Activated naive CD4-positive, alpha-beta T cell (primary cell): ENCODE measurements at regions not wholly inside any gene's neighbourhood (a gene's known extent, or its start where the extent isn't known, plus 50 kb on each side); places are given as distances from the start of the nearest gene placed in this dataset.
"Not testable (repeated sequence)": the region's sequence is repeated elsewhere in the genome, so short reads cannot be mapped to it uniquely, and the experiment has no call there.

Source experiments
- DNase-seq, 4 experiments: peaks; one replicate each; lab custom pipeline; 2025; lab: John Stamatoyannopoulos, UW

DNA sequence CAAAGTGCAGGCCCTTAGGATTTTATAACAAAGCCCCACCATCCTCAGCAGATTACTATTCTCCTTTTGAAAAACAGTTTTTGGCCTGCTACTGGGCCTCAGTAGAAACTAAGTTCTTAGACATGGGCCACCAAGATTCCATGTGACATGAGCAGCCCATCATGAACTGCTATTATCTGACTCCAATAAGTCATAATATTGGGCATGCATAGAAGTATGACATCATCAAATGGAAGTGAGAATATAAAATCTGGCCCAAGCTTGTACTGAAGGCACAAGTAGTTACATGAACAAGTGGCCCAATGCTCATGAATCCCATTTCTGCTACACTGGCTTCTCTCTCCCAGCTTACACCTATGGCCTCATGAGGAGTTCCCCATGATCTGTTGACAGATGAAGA, 404.8 kb downstream of the EPHA5 start:
- no peak for DNase-seq

DNA sequence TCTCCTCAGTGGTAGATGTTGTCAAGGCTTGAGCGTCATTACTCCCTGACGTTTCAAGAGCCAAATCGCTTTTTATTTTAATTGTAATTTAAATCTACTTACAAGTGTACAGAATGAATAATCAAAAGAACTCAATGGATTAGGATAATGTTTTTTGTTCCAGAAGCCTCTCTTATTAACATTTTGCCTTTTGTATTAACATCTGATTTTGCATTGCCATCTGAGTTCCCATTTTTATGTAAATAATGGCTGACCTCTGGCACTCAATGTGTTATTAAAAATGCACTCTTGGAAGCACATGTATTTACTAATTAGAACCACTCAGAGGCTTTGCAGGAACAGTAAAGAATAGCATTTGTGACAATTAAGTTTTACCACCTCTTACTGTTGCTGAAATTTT, 411.0 kb downstream of the EPHA5 start:
- no peak for DNase-seq

DNA sequence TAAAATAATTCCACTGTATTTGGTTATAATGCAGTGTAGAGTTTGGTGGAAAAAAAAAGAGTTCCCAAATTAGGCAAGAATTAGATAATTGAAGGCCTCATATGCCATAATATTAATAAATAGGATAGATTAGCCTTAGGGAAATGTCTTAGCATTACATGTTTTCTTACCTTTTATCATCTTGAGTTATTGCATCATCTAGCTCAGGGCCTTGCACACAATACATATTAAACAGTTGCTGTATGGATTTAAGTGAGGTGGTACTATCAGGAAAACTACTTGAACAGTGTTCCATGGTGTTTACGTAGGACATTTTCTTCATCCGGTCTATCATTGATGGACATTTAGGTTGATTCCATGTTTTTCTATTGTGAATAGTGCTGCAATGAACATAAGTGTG, 419.4 kb downstream of the EPHA5 start:
- DNase-seq: no peak

DNA sequence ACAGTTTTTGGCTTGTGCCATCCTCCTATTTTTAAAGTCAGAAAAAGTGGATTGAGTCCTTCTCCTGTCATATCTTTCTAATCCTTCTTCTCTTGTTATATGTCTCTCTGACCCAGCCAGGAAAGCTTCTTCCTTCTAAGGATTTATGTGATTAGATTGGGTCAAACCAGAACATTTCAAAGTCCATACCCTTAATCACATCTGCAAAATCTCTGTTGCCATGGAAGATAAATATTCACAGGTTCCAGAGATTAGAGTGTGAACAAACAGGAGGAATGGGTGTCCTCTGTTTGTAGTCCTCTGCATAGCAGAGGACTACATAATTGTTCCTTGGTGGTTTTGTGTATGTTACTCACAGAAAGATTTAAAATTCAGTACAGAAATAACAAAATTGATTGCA, 421.2 kb downstream of the EPHA5 start:
- no peak for DNase-seq

DNA sequence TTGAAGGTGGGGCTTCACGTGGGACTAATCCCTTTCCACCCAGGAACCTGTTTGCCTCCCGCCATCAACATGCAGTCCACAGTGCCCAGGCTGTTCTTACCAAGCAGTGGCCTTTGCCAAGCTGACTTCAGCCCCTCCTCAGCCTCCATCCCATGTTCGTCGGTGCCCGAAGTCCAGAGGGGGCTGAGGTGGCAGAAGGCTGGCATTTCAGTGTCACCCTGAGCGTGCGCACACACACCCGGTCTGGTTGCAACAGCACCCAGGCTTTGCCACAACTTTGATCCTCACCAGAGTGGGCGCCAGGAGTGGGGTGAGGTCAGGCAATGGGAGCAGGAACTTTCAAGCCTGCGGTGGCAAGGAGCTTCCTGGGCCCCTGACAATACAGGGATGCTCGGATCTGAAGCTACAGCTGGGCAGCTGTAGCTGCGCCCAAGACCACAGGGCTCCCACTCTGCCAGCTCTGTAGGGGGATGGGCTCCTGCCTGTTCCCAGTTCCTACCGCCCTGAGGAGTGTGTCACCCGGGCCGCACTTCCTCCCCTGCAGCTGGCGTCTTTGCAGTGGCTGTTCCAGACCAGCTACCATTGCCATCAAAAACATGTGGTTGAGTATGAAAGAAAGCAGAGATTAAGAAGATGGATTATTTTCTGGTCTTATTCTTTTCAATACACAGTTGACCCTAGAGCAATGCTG, 428.0 kb downstream of the EPHA5 start:
- DNase-seq: no peak

DNA sequence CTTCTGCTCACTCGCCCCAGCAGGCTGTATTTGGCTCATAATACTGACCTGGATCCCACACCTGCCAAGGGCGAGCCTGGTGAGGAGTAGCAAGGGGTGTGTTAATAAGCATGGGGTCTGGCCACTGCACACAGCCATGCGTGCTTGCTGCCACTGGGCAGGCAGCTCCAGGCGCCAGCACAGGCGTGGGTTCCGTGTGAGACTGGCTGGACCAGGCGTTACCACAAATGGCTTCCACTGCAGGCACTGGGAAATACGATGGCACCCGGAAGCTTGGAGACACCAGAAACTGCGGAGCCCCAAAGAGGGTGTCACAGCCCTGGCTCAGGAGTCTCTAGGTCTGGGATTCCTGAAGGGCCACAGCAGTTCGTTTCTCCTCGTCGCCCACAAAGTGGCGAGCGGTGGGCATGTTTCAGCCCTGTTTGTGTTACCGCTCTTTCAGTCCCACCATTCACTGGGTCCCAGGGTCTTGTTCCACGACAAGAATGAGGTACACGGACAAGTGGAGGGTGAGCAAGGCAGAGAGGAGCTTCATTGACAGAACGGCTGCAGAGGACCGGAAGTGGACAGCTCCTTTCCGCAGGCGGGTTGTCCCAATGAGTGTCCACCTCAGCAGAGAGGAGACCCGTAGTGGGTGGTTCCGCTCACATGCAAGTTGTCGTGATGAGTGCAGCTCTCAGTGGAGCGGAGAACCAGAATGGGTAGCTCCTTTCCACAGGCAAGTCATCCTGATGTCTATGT, 428.9 kb downstream of the EPHA5 start:
- DNase-seq: no peak

DNA sequence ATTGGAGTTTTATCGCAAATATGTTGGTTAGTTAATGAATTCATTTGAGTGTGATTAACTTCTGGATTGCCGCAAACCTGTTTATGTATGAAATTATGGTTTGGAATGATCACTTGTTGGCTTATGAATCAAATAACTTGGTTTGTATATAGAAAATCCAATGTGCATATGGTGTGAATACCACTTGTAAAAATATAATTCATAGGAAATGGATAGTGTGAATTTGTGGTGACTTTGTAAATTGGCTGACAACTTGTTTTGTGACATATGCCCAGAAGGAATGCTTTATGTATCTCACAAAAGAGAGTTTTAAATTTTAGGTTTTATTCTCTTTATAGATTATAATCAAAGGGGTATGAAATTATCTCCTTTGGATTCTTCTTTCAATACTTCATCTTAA, 436.2 kb downstream of the EPHA5 start:
- no peak for DNase-seq

DNA sequence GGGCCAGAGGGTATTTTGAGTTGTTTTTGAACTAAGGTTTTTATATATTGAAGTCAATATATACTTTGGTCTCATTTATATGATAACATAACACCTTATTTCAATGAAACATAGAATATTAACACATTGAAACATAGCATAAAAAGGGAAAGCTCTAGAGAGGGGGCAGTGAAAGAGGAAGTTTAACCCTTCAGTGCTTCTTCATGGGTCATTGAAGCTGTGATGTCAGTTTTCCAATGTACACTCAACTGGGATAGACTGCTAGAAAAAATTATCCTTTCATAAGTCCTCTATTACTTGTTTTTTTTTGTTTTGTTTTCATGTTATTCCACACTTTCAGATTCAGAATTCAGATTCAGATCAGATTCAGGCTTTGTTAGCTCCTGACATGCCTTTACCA, 442.7 kb downstream of the EPHA5 start:
- no peak for DNase-seq

DNA sequence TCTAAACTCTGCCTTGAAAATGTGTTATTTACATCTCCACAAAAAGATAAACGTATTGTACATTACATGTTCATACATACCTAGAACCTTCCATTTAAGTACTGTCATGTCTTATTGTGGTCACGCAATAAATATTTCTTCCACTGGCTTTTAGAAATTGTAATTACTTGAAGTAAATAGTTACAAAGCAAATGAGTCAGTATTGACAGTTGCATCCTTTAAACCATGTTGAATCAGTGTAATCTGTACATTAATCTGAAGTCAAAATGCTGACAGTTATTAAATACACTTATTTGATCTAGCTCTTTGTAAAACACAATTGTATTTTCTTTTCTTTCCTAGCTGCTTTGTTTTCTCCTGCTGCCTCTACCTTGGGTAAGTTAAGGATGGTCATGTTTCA, 446.7 kb downstream of the EPHA5 start:
- DNase-seq: no peak

DNA sequence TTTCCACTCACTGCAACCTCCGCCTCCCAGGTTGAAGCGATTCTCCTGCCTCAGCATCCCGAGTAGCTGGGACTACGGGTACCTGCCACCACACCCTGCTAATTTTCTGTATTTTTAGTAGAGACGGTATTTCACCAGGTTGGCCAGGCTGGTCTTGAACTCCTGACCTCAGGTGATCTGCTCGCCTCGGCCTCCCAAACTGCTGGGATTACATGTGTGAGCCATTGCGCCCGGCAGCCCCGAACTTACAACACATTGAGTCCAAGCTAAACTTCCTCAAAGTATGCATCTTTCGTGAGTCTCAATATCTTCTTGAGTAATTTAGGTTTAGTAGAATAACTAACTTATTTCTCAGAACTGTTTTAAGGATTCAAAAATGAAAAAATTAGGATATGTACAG, 447.2 kb downstream of the EPHA5 start:
- DNase-seq: not testable (repeated sequence)

DNA sequence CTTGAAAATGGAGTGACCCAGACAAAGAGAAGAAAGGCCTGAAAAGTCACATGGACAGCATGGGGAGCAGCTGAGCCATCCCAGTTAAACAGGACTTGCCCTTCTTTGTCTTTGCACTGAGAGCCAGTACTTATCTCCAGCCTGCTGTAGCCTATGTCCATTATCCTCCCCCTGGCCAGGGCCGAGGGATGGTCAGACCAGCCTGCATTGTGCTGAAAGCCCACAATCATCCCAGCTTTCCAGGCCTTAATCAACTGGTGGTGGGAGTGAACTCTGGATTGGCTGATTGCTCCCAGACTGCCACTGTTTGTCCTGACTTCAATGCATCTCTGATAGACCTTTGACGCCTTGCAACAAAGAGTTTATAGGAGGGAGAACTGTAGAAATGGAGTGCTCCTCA, 453.1 kb downstream of the EPHA5 start:
- DNase-seq: no peak

DNA sequence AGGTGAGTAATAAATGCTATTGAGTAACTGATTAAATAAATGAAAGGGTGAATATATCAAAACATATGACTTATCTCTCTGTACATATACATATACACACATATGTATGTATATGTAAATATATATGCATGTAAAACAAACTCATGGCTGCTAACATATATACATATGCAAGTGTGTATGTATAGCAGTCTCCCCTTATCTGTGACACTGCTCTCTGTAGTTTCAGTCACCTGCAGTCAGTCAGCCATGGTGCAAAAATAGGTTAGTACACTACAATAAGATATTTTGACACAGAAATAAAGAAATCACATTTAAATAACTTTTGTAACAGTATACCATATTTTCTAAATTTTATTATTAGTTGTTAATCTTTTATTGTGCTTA, 467.4 kb downstream of the EPHA5 start:
- DNase-seq: no peak

DNA sequence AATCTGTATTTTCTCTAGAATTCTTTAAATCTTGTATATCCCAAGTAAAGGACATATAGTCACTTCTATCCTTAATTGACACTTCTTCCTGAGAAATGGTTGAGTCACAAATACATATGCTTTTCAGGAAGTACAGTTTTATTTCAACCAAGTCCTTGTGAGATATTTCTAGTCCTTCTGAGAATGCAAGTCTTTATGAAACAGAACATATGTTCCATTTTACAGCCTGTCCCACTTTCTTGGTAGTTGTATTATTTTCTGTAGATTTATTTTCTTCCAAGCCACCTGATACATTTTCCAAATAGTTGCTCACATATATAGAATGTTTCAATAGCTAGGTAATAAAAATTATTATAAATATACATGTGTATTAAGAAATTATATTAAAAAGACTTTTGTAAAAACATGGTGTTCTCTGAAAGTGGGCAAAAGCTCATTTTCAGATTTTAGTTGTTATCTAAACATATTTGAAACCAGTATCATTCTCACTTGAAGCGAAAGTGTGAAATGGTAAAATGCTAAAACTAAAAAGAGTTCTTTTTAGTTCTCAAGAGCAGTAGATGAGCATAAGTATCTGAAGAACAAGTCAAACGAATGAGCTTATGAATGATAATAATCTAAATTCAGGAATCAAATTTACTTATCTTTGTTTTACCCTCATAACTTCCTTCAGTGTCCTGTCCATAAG, 468.0 kb downstream of the EPHA5 start:
- DNase-seq: no peak

DNA sequence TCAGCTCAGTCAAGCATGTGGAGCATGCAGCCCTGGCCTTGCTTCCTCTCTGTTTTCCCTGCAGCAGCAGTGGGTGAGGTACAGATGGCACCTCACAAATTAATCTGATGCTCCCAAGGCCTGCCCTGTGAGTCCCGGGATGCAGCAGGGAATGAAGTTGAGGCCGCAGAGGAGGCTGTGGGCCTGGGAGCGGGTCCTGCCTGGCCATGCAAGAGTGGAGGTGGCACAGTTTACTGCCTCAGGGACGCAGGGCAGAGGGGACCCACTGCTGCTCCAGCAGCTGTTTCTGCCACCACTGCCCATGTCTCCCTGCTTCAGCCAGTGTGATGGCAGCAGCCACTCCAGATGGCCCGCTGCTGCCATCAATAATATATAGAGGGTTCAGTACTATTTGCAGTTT, 474.6 kb downstream of the EPHA5 start:
- no peak for DNase-seq

DNA sequence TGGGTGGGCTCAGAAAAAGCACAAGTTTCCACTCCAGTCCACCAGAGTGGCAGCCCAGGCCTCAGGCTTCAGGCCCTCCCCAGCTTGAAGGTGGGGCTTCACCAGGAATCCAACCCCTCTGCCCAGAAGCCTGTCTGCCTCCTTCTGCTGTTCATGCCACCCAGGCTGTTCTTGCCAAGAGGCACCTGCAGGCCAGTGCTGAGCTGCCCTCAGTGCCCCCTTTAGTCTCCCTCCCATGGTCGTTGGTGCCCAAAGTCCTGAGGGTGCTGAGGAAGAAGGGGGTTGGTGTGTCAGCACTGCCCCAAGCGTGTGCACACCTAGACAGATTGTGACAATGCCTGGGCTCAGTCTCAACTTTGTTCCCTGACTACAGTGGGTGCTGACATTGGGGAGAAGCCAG, 475.3 kb downstream of the EPHA5 start:
- no peak for DNase-seq

DNA sequence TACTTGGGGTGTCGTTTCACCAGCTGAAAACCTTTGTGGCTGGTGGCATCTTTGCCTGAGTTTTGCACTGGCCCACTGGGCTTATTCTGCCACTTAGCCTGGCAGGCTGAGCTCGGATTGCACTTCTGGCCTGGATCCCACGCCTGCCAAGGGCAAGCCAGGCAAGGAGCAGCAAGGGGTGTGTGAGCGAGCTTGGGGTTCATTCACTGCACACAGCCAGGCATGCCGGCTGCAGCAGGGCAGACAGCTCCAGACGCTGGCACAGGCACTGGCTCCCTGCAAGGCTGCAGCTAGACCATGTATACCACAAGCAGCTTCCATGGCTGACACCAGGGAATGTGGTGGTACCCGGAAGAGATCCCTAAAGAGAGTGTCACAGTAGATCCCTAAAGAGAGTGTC, 476.3 kb downstream of the EPHA5 start:
- DNase-seq: no peak

DNA sequence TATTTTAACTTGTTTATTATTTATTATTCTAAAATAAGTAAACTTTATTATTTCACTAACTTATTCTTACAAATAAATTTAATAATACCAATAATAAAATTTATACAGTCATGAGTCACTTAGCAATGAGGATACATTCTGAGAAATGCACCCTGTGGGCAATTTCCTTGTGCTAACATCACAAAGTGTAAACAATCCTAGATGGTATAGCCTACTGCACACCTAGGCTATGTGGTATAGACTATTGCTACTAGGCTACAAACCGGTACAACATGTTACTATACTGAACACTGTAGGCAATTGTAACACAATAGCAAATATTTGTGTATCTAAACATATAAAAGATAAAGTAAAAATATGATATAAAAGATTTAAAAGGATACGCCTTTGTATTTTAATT, 479.5 kb downstream of the EPHA5 start:
- DNase-seq: no peak

DNA sequence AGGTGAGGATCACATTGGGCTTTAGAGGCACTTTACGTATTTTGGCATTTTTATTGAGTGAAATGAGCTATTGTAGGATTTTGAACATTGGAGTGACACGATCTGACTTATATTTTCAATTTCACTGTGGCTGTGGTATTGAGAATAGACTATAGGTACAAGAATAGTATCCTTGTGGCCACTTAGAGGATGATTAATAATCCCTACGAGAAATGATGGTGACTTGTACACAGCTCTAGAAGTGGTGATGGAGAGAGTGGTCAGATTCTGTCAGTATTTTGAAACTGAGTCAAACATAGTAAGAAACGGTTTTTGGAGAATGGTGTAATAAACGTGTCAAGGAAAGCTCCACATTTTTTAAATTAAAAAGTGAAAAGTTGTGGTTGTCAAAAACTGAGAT, 494.7 kb downstream of the EPHA5 start:
- no peak for DNase-seq

DNA sequence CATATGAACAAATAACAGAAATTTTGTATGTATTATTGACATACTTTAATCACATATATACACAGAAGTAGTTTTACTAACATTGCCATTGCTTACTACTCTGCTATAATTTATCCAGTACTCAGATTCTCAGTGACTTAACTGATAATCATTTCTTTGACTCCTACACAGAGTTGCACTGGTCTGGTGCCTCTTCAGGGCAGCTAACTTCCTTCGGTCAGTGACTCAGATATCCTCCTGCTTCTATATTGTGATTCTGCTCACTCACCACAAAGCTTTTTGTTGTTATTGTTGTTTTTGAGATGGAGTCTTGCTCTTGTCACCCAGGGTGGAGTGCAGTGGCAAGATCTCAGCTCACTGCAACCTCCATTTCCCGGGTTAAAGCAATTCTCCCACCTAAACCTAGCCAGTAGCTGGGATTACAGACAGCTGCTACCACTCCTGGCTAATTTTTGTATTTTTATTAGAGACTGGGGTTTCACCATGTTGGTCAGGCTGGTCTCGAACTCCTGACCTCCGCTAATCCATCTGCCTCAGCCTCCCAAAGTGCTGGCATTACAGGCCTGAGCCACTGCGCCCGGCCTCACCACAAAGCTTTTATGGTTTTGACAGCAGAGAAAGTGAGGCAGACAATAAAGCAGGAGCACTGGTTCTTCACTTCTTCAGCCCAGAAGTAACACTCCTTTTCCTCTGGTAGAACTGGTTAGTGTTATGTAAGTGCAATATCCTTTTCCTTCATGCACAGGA, 499.3 kb downstream of the EPHA5 start:
- no peak for DNase-seq

DNA sequence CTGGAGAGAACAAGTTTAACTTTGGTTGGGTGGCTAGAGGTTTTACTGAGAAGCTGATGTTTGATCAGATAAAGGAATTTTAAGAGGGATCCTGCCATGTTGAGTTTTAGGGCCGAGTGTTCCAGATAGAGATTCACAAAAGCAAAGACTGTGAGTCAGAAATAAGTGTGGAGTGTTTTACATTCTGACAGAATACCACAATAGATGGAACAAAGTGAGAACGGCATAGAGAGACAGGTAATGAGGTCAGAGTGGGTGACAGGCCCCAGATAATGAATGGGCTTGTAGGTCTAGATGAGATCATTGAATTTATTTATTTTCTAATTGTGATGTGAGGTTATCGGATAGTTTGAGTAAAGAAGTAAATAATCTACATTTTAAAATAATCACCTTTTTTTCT, 502.6 kb downstream of the EPHA5 start:
- DNase-seq: no peak

DNA sequence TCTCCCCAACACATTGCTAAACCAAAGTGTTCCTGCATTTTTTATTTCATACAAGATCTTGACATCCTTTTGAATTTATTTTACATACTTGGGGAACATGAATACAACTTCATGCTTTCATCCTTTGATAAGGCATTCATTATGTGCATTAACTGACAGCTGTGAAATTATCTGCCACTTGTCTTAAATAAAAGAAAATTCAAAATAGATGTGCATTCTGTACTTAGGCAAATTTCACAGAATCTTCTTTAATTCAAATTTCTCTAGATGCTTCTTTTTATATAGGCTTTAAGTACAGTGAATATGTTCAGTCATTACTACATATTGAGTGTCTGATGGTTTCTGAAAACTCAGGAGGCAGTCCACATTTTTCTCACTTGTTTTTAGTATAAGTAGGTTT, 518.1 kb downstream of the EPHA5 start:
- DNase-seq: no peak

DNA sequence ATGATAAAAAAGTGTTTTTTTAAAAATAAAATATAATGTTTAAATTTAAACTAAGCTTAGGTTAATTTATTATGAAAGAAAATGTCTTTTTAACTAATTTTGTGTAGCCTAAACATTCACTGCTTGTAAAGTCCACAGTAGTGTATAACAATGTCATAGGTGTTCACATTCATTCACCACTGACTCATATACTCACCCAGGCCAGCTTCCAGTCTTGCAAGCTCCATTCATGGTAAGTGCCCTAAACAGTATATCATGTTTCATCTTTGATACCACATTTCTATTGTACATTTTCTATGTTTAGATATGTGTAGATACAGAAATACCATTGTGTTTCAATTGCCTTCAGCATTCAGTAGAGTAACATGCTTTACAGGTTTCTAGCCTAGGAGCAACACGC, 530.3 kb downstream of the EPHA5 start:
- no peak for DNase-seq

DNA sequence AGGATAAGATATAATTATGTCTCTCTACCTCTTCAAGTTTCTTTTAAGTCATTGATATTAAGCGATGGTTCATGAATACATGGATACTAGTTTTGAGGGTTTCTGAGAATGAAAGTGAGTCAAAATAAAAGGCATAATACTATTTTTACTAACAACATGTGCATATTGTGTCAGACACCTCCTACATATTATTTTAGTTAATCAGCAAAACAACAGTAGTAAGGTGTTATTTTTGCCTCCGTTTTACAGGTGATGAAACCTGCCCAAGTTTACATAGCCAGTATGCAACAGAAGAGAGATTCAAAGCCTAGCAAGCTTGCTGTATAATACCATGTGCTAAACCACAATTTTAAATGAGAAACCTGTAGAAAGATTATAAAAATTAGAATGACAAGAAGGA, 544.1 kb downstream of the EPHA5 start:
- DNase-seq: no peak
